Natural killer cell (primary cell): ENCODE measurements at regions not wholly inside any gene's neighbourhood (a gene's known extent, or its start where the extent isn't known, plus 50 kb on each side); places are given as distances from the start of the nearest gene placed in this dataset.

Experiments
- ATAC-seq, 3 donors: fragments of 150-1000 bp in 2 of 3; fragments of 200-7000 bp in 1 of 3; cut with Tn5 transposase; 1 replicate in 1 of 3; 2 replicates in 2 of 3; pipeline ENCODE4 v1.10.0; 2021; ENCODE audit warnings: mild to moderate bottlenecking in 2 of 3, moderate library complexity in 2 of 3
- DNase-seq, 2 donors: peaks; one replicate each; pipeline versions ENCODE4 v3.0.0 to v3.0.0-alpha.2; 2013 to 2021; ENCODE audit warnings: mixed read lengths in 1 of 2
- H3K27ac ChIP-seq: one replicate; pipeline ENCODE4 v1.5.1; 2013; ENCODE audit warnings: mild to moderate bottlenecking, low read length
- H3K27me3 ChIP-seq: one replicate; pipeline ENCODE4 v1.6.1; 2013; ENCODE audit warnings: low read length; ENCODE audit not compliant: control insufficient read depth, insufficient read depth
- H3K36me3 ChIP-seq: one replicate; pipeline ENCODE4 v1.6.1; 2013; ENCODE audit warnings: low read length; ENCODE audit not compliant: control insufficient read depth, insufficient read depth
- H3K4me1 ChIP-seq: one replicate; pipeline ENCODE4 v1.6.1; 2013; ENCODE audit warnings: low read length; ENCODE audit not compliant: control insufficient read depth, insufficient read depth
- H3K4me3 ChIP-seq: one replicate; pipeline ENCODE4 v1.5.1; 2013; ENCODE audit warnings: low read length
- H3K9me3 ChIP-seq: one replicate; pipeline ENCODE4 v1.6.1; 2013; ENCODE audit warnings: low read length; ENCODE audit not compliant: control insufficient read depth, insufficient read depth
- H3K27ac Mint-ChIP-seq, 2 donors: one replicate each; pipeline ENCODE4 v1.8.0; 2022; ENCODE audit warnings: mild to moderate bottlenecking in 2 of 2, mixed read lengths in 2 of 2, moderate library complexity in 1 of 2
- H3K27me3 Mint-ChIP-seq, 2 donors: one replicate each; pipeline ENCODE4 v1.8.0; 2022; ENCODE audit warnings: low read depth in 2 of 2, mixed read lengths in 2 of 2
- H3K36me3 Mint-ChIP-seq: one replicate; pipeline ENCODE4 v1.8.0; 2022; ENCODE audit warnings: mixed read lengths
- H3K4me1 Mint-ChIP-seq, 2 donors: one replicate each; pipeline ENCODE4 v1.8.0; 2022; ENCODE audit warnings: mixed read lengths in 2 of 2
- H3K4me3 Mint-ChIP-seq: one replicate; pipeline ENCODE4 v1.8.0; 2022; ENCODE audit warnings: mild to moderate bottlenecking, moderate library complexity, mixed read lengths
- H3K9me3 Mint-ChIP-seq, 2 donors: one replicate each; pipeline ENCODE4 v1.8.0; 2022; ENCODE audit warnings: mixed read lengths in 2 of 2
- WGBS: methylation state at CpG from one replicate; pipeline ENCODE4 v1.1.7; 2013; ENCODE audit warnings: missing lambda C conversion rate; ENCODE audit not compliant: insufficient coverage; 5-methylcytosine and 5-hydroxymethylcytosine counted together
- intact Hi-C: fragments of 100-400 bp; cut with micrococcal nuclease; formaldehyde crosslinking; loops from one replicate; pipeline ENCODE4 v1.14.2; 2022
- TF ChIP-seq, protein P1 (sequence below): fragments of 200-600 bp; IDR thresholded peaks from one replicate; pipeline ENCODE4 v1.8.0; 2022; ENCODE audit warnings: antibody characterized with exemption

DNA sequence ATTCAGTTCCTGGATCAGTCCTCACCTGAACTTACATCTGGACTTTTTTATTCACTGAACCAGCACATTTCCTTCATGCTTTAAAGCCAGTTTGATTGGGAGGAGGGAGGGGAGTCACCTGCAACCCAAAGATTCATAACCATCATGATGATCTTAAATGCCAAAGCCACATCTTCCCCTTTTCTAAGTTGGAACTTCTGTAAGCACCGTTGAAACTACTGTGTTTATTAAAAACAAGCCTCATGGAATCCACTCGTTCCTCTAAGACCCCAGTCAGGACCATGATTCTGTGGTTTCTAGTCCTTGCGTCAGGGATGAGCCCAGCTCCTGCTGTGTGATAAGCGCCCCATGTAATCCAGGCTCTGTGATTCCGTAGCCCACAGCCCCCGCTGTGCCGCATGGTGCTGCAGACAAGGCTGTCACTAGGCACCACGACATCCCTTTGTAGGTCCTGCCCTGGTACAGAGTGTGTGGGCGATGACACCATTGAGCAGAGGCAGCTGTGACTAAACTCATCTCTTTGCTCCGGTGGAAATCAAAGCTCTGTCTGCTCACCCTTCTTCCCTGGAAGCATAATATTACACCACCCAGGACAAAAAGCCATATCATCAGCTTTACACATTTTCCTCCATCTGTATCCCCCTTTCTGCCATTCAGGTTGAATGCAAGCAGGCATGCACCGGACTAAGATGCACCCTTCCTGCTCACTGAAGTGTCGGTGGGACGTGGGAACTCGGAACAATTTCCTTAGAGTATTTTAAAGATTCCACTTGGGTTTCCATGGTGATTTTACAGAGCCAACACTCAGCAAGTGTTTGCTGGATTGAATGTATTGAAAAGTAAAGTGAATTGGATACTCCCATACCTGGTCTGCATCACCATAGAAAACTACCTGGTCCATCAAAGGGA lies 132.0 kb upstream of the FSTL4 start:
- Histone ChIP-seq H3K9me3 (no peaks in the 10 kb centered on the region), H3K27me3 (no peaks in the 10 kb centered on the region), H3K27ac (no peak overlapping the region), H3K36me3 (no peaks in the 10 kb centered on the region), H3K4me1 (no peaks in the 10 kb centered on the region), H3K4me3 (no peak overlapping the region)
- intact Hi-C loops = no loop called here
- TF ChIP-seq, protein P1, sequence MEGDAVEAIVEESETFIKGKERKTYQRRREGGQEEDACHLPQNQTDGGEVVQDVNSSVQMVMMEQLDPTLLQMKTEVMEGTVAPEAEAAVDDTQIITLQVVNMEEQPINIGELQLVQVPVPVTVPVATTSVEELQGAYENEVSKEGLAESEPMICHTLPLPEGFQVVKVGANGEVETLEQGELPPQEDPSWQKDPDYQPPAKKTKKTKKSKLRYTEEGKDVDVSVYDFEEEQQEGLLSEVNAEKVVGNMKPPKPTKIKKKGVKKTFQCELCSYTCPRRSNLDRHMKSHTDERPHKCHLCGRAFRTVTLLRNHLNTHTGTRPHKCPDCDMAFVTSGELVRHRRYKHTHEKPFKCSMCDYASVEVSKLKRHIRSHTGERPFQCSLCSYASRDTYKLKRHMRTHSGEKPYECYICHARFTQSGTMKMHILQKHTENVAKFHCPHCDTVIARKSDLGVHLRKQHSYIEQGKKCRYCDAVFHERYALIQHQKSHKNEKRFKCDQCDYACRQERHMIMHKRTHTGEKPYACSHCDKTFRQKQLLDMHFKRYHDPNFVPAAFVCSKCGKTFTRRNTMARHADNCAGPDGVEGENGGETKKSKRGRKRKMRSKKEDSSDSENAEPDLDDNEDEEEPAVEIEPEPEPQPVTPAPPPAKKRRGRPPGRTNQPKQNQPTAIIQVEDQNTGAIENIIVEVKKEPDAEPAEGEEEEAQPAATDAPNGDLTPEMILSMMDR = no peak
- Mint-ChIP-seq H3K4me3 (no peak overlapping the region), H3K27ac (no peak overlapping the region), H3K27me3 (no peaks in the 10 kb centered on the region), H3K9me3 (no peaks in the 10 kb centered on the region), H3K4me1 (no peaks in the 10 kb centered on the region), H3K36me3 (no peaks in the 10 kb centered on the region)
- no peak for DNase-seq
- 63% methylated on average over 14 of the region's 14 CpGs for WGBS
- no peak for ATAC-seq

DNA sequence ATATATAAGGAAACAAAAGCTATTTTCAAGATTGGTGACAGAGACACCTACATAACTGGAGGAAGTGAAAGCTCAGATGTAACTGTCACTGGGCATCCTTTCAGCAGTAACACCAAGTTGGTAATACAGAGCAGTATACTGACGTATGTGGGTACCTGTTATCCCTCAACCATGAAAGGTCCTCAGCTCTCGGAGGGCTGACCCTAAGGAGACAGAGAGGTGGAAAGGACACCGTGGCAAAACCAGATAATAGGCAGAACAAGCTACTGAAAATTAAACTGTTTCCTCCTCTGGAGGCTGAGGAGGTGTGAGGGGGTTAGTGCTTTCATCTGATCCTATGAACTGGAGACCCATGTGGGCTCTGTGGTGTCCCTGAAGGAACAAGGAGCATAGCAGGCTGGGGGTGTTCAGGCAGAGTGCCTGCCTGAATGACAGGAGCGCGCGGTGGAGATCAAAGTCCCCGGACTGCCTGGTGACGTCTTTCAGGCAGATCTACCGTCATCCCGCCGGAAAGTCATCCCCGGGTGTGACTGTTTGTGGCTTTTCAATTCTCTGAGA lies 130.2 kb upstream of the FSTL4 start:
- Histone ChIP-seq H3K27me3 (no peaks in the 10 kb centered on the region), H3K27ac (no peak overlapping the region), H3K36me3 (no peaks in the 10 kb centered on the region), H3K4me3 (no peak overlapping the region), H3K9me3 (no peaks in the 10 kb centered on the region), H3K4me1 (no peaks in the 10 kb centered on the region)
- intact Hi-C loops = no loop called here
- TF ChIP-seq, protein P1 = no peak
- H3K4me1 Mint-ChIP-seq = no peaks in the 10 kb centered on the region
- no peaks in the 10 kb centered on the region for H3K27me3 Mint-ChIP-seq
- no peak for DNase-seq
- H3K27ac Mint-ChIP-seq = no peak overlapping the region
- H3K9me3 Mint-ChIP-seq = no peaks in the 10 kb centered on the region
- H3K4me3 Mint-ChIP-seq = no peak overlapping the region
- no peaks in the 10 kb centered on the region for H3K36me3 Mint-ChIP-seq
- 83% methylated on average over 12 of the region's 12 CpGs for WGBS
- no peak for ATAC-seq

DNA sequence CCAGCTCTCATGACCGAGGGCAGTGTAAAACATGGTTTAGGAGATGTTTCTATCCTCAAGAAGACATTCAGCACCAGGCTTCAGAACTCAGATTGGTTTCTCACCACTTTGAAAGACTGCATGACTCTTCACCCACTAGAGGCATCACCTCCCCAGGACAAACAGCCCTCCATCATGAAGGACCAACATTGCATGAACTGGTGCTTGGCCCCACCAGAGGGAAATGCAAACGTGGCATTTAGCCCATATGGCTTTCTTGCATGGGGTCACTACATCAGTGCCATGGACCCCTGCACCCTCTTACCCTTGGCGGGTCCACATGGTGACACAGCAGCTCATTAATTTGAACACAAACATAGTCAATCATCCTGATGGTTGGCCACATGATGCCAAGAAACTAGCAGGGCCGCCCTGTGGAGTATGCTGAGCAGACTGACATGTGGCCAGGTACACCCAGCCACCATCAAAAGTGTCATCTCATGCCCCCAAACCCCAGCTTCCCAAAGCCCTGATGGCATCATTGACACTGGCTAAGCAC lies 129.5 kb upstream of the FSTL4 start:
- Histone ChIP-seq H3K4me3 (no peak overlapping the region), H3K9me3 (no peaks in the 10 kb centered on the region), H3K4me1 (no peaks in the 10 kb centered on the region), H3K36me3 (no peaks in the 10 kb centered on the region), H3K27me3 (no peaks in the 10 kb centered on the region), H3K27ac (no peak overlapping the region)
- Mint-ChIP-seq H3K4me3 (no peak overlapping the region), H3K27ac (no peak overlapping the region), H3K36me3 (no peaks in the 10 kb centered on the region), H3K4me1 (no peaks in the 10 kb centered on the region), H3K27me3 (no peaks in the 10 kb centered on the region), H3K9me3 (no peaks in the 10 kb centered on the region)
- no peak for DNase-seq
- TF ChIP-seq, protein P1 = no peak
- ATAC-seq = no peak
- WGBS = 76% methylated on average over 4 of the region's 4 CpGs
- intact Hi-C loops = no loop called here
